ENCODE measurements at regions not wholly inside any gene's neighbourhood (a gene's known extent, or its start where the extent isn't known, plus 50 kb on each side); places are given as distances from the start of the nearest gene placed in this dataset.
A peak's percentile ranks its signal among the peaks of the same experiment; 100 is the strongest.

DNA sequence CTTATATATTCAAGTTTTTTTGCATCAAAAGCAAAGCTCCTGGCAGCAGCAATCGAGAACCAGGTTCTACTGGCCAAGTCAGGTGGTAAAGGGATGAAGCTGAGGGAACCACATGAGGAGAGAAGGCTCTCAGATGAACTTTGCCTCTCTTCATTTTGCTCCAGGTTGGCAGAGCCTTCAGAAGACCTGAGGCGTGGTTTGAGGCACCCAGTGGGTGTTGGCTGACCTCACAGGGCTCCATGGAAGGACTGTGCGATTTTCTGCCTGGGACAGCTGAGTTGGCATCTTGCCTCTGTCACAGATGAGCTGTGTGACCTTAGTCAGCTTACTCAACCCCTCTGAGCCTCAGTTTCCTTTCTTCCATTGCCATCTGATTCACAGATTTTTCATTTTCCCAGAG, 89.0 kb downstream of the INSIG2 start:
- Mint-ChIP-seq H3K27me3 (peaks cover 8% of the 10 kb centered on the region), H3K27ac (peak overlapping the region; percentile 77), H3K4me1 (peaks cover 16% of the 10 kb centered on the region), H3K36me3 (ENCODE audit: low read depth) (no peaks in the 10 kb centered on the region), H3K4me3 (no peak overlapping the region), H3K9me3 (ENCODE audit: low read depth) (no peaks in the 10 kb centered on the region)
- DNase-seq (peak; percentile 57), ATAC-seq (peak; percentile 67)
- intact Hi-C loops (cut with DNase I, micrococcal nuclease), result loop anchor here in 1 of 2 experiments (2.0 kb wide), 1 partner anchor 89 kb away; the partner anchor contains the start of gene INSIG2
- ChIA-PET CTCF (interaction anchor here (0.6 to 1.5 kb wide), 7 partner anchors 10 to 993 kb away, joined by 3 to 7 read pairs (median 3); partner anchors contain the start of genes DDX18 and INSIG2), POLR2A (no interaction called here)

DNA sequence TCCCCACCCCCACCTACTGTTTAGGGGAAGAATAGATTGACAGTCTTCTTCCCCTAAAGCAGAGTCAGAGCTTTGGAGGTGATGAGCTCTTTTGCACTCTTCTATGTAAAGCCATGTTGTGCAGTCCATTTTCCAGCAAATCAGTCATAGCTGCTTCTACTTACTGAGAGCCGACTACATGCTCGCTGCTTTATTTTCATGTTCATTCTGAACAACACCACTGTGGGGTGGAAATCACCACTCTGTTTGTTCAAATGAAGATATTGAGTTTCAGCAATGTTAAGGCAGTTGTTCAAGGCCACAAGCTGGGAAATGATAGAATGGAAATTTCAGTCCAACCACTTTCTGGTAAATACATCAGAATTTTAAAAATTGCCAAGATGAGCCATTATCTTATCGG, 88.3 kb downstream of the INSIG2 start:
- Mint-ChIP-seq H3K4me1 (peaks cover 16% of the 10 kb centered on the region), H3K27me3 (peaks cover 8% of the 10 kb centered on the region), H3K4me3 (no peak overlapping the region), H3K27ac (peak overlapping the region; percentile 77), H3K9me3 (ENCODE audit: low read depth) (no peaks in the 10 kb centered on the region), H3K36me3 (ENCODE audit: low read depth) (no peaks in the 10 kb centered on the region)
- intact Hi-C loops (cut with DNase I, micrococcal nuclease), result loop anchor here in 1 of 2 experiments (2.0 kb wide), 1 partner anchor 88 kb away; the partner anchor contains the start of gene INSIG2
- ATAC-seq (peak; percentile 62), DNase-seq (no peak)
- CTCF ChIA-PET, result interaction anchor here (0.8 to 1.5 kb wide), 9 partner anchors 9 to 362 kb away, joined by 3 to 5 read pairs (median 3); partner anchors contain the start of genes DDX18 and INSIG2
- POLR2A ChIA-PET, result no interaction called here

DNA sequence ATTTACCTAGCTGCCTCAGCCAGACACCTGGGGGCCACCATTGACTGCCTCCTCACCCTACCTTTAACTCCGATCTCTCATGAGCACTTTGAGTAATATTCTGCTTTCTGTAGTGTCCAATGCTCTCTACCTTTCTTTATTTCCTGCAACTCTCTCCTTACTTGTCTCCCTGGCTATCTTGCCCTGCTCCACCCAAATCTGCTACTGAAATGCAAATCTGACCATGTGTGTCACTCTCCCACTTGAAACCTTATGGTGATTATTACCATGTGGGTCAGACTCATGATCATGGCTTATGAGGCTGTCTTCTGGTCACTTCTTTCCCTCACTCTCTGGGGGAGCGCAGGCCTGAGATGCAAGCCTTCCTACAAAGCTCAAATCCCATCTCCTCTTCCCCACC, 83.3 kb downstream of the INSIG2 start:
- intact Hi-C loops (cut with DNase I, micrococcal nuclease), result no loop called here
- Mint-ChIP-seq H3K27me3 (peaks cover 6% of the 10 kb centered on the region), H3K36me3 (ENCODE audit: low read depth) (no peaks in the 10 kb centered on the region), H3K4me1 (peaks cover 5% of the 10 kb centered on the region), H3K9me3 (ENCODE audit: low read depth) (no peaks in the 10 kb centered on the region), H3K4me3 (no peak overlapping the region), H3K27ac (no peak overlapping the region)
- POLR2A ChIA-PET, result no interaction called here
- ATAC-seq, result no peak
- no peak for DNase-seq
- CTCF ChIA-PET, result interaction anchor here (1.4 kb wide), 1 partner anchor 86 kb away, joined by 4 read pairs; no protein-coding TSS in a partner anchor

DNA sequence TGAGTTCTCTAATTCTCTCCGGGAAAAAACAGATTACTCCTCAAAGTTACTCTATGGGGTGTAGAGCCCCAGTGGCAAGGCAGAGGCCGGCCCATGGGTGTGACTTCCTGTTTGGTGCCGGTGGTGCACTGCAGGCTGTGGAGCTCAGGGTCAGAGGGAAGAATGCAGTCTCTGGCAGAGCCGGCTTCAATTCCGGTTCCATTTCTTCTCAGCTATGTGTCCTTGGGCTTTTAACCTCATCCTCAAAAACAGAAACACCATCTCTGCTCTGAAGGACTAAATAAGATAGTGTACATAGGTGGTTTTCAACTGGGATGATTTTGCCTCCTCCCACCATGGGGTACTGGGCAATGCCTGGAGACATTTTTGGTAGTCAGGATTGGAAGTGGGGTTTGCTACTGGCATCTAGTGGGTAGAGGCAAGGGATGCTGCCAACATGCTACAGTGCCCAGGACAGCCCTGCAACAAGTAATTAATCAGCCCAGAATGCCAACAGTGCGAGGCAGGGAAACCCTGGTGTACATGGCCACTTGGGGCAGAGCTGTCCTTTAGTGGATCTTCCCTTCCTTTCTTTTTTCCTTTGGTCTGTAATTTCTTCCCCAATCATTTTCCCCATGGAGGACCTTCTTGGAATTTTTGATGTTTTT, 81.2 kb downstream of the INSIG2 start:
- H3K27ac Mint-ChIP-seq, result no peak overlapping the region
- ATAC-seq, result peak; percentile 78
- CTCF ChIA-PET, result interaction anchor here (1.3 to 1.4 kb wide), 2 partner anchors 12 to 123 kb away, joined by 3 to 8 read pairs; no protein-coding TSS in a partner anchor

DNA sequence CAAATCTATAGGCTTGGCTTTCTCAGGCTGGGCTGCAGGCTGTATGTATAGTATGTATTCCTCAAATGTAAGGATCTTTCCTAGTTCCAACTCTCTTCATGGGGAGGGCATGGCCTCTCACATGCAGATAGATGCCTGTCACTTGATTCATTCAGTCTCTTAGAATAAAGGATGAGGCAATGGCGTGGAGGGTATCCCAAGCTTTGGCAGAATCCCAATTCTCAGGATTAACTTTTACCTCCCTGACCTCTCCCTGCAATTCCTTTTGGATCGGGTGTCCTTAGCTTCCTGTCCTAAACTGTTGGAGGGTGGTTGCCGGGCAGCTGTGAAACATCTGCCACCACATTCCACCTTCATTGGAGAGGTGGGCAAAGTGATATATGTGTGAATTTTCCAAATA, 80.3 kb downstream of the INSIG2 start:
- POLR2A ChIA-PET, result no interaction called here
- H3K4me1 Mint-ChIP-seq, result peaks cover 2% of the 10 kb centered on the region
- H3K27me3 Mint-ChIP-seq, result peaks cover 3% of the 10 kb centered on the region
- ATAC-seq (no peak), DNase-seq (no peak)
- CTCF ChIA-PET, result interaction anchor here (1.3 to 1.4 kb wide), 2 partner anchors 11 to 122 kb away, joined by 3 to 8 read pairs; no protein-coding TSS in a partner anchor
- peaks cover 2% of the 10 kb centered on the region for H3K36me3 Mint-ChIP-seq (ENCODE audit: low read depth)
- intact Hi-C loops (cut with DNase I, micrococcal nuclease), result no loop called here
- no peak overlapping the region for H3K4me3 Mint-ChIP-seq
- no peaks in the 10 kb centered on the region for H3K9me3 Mint-ChIP-seq (ENCODE audit: low read depth)
- H3K27ac Mint-ChIP-seq, result no peak overlapping the region

More for the DNA sequence above, 81.2 kb downstream of the INSIG2 start:
- no peak overlapping the region for H3K4me3 Mint-ChIP-seq
- no peaks in the 10 kb centered on the region for H3K9me3 Mint-ChIP-seq (ENCODE audit: low read depth)
- no peaks in the 10 kb centered on the region for H3K27me3 Mint-ChIP-seq
- no peaks in the 10 kb centered on the region for H3K36me3 Mint-ChIP-seq (ENCODE audit: low read depth)
- peaks cover 2% of the 10 kb centered on the region for H3K4me1 Mint-ChIP-seq
- POLR2A ChIA-PET, result no interaction called here
- DNase-seq, result peak; percentile 51
- intact Hi-C loops (cut with DNase I, micrococcal nuclease), result no loop called here

DNA sequence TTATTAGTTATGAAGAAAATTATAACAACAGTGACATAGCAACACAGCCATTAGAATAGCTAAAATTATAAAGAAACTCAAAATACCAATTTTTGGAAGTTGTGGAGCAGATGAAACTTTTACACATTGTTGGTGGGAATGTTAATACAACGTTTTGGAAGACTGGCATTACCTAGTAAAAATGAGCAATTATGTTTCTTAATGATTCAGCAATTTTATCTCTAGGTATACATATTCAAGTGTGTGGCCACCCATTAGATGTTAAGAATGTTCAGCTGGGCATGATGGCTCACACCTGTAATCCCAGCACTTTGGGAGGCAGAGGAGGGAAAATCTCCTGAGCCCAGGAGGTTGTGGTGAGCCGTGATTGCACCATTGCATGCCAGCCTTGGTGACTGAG, 78.8 kb downstream of the INSIG2 start:
- Mint-ChIP-seq H3K36me3 (ENCODE audit: low read depth) (peaks cover 4% of the 10 kb centered on the region), H3K4me3 (no peak overlapping the region), H3K9me3 (ENCODE audit: low read depth) (peaks cover 1% of the 10 kb centered on the region), H3K27me3 (peaks cover 5% of the 10 kb centered on the region), H3K4me1 (peaks cover 2% of the 10 kb centered on the region), H3K27ac (no peak overlapping the region)
- DNase-seq (no peak), ATAC-seq (no peak)
- intact Hi-C loops (cut with DNase I, micrococcal nuclease), result no loop called here
- ChIA-PET CTCF (interaction anchor here (1.3 kb wide), 2 partner anchors 10 to 13 kb away, joined by 3 read pairs; no protein-coding TSS in a partner anchor), POLR2A (interaction anchor here (0.6 kb wide), 1 partner anchor 70 kb away, joined by 3 read pairs; no protein-coding TSS in a partner anchor)

DNA sequence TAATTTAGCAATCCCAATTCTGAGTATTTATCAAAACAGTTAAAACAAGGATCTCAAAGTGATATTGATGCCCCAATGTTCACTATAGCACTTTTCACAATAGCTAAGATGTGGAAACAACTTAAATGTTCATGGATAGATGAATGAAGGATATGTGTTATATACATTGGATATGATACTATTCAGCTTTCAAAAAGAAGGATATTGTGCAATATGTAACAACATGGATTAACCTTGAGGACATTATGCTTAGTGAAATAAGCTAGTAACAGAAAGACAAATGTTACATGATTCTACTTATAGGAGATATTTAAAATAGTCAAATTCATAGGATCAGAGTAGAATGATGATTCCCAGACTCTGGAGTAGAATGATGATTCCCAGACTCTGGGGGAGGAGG, 78.0 kb downstream of the INSIG2 start:
- Mint-ChIP-seq H3K4me3 (no peak overlapping the region), H3K27ac (no peak overlapping the region), H3K36me3 (ENCODE audit: low read depth) (peaks cover 4% of the 10 kb centered on the region), H3K9me3 (ENCODE audit: low read depth) (peaks cover 1% of the 10 kb centered on the region), H3K4me1 (peaks cover 2% of the 10 kb centered on the region), H3K27me3 (peaks cover 5% of the 10 kb centered on the region)
- CTCF ChIA-PET, result interaction anchor here (1.1 to 1.3 kb wide), 2 partner anchors 13 to 134 kb away, joined by 3 to 7 read pairs; no protein-coding TSS in a partner anchor
- POLR2A ChIA-PET, result no interaction called here
- ATAC-seq, result no peak
- intact Hi-C loops (cut with DNase I, micrococcal nuclease), result no loop called here
- DNase-seq, result no peak

DNA sequence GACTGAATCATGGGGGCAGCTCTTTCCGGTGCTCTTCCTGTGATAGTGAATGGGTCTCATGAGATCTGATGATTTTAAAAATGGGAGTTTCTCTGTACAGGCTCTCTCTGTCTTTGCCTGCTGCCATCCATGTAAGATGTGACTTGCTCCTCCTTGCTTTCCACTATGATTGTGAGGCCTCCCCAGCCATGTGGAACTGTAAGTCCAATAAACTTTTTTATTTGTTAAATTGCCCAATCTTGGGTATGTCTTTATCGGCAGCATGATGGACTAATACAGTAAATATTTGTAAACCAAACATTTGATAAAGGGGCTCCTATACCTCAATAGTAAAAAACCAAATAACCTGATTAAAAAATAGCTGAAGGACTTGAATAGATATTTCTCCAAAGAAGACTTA, 77.3 kb downstream of the INSIG2 start:
- no peak for ATAC-seq
- POLR2A ChIA-PET, result no interaction called here
- H3K4me1 Mint-ChIP-seq, result peaks cover 2% of the 10 kb centered on the region
- H3K9me3 Mint-ChIP-seq (ENCODE audit: low read depth), result peaks cover 1% of the 10 kb centered on the region
- no peak overlapping the region for H3K4me3 Mint-ChIP-seq
- no peak overlapping the region for H3K27ac Mint-ChIP-seq
- CTCF ChIA-PET, result interaction anchor here (1.1 kb wide), 1 partner anchor 133 kb away, joined by 7 read pairs; no protein-coding TSS in a partner anchor
- DNase-seq, result no peak
- intact Hi-C loops (cut with DNase I, micrococcal nuclease), result no loop called here
- peaks cover 7% of the 10 kb centered on the region for H3K27me3 Mint-ChIP-seq
- H3K36me3 Mint-ChIP-seq (ENCODE audit: low read depth), result peaks cover 4% of the 10 kb centered on the region

Measured in activated CD4-positive, alpha-beta T cell treated with anti-CD3 and anti-CD28 coated beads for 36 hours (primary cell).